ENCODE measurements at regions not wholly inside any gene's neighbourhood (a gene's known extent, or its start where the extent isn't known, plus 50 kb on each side); places are given as distances from the start of the nearest gene placed in this dataset.

GRCh38 chr5:92998456-92998855 lies 582.6 kb downstream of the NR2F1-AS1 start:
- no peak for TF ChIP-seq CTCF (IDR thresholded peaks at IDR 0.05)
- H3K4me3 ChIP-seq, result no peak overlapping the region

DNA sequence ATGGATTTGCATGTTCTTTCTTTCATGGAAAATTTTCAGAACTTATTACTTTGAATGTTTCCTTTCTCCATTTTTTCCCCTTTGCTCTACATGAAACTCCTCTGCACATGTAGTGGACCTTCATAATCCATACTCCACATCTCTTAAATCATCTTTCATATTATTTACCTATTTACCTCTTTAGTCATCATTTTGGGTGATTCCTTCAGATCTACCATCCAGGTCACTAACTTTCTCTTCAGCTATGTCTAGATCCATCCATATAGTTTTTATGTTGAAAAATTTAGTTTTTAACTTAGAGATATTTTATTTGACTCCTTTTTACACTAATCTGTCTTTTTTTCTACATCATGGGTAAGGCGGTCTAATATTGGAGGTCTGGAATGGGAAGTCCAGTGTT lies 586.6 kb downstream of the NR2F1-AS1 start:
- H3K4me3 ChIP-seq, result no peak overlapping the region
- TF ChIP-seq CTCF (IDR thresholded peaks at IDR 0.05), result no peak
- DNase-seq (ENCODE audit: low spot score), result no peak
- no peak overlapping the region for H3K27ac ChIP-seq

More at GRCh38 chr5:92998456-92998855, 582.6 kb downstream of the NR2F1-AS1 start:
- no peak overlapping the region for H3K27ac ChIP-seq
- DNase-seq (ENCODE audit: low spot score), result no peak

GRCh38 chr5:92992073-92992472 lies 588.9 kb downstream of the NR2F1-AS1 start:
- no peak for TF ChIP-seq CTCF (IDR thresholded peaks at IDR 0.05)
- Histone ChIP-seq H3K27ac (no peak overlapping the region), H3K4me3 (no peak overlapping the region)
- no peak for DNase-seq (ENCODE audit: low spot score)

DNA sequence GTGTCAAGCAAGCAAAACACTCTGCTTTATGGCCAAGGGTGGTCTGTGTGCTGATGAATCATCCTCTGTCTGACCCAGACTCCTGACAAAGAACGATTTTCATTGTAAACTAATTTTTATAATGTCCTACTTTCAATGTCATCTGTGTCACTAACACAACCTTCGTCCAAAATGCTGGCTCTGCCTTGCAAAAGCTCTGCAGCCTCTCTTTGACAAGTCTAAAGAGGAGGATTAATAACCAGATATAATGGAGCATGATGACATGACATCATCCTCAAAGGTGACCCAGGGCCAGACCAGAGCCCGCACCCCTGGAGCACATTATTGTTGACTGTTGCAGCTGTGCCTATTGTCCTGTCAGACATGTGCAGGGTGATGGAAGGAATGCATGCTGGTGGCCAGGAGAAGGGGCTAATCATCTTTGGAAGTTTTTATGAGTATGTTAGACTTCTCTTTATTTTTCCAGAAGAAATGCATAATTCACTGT lies 589.4 kb downstream of the NR2F1-AS1 start:
- no peak for TF ChIP-seq CTCF (IDR thresholded peaks at IDR 0.05)
- no peak for DNase-seq (ENCODE audit: low spot score)
- Histone ChIP-seq H3K27ac (no peak overlapping the region), H3K4me3 (no peak overlapping the region)

GRCh38 chr5:92990771-92991170 lies 590.2 kb downstream of the NR2F1-AS1 start:
- TF ChIP-seq CTCF (IDR thresholded peaks at IDR 0.05), result no peak
- H3K4me3 ChIP-seq, result no peak overlapping the region
- H3K27ac ChIP-seq, result no peak overlapping the region
- DNase-seq (ENCODE audit: low spot score), result no peak

DNA sequence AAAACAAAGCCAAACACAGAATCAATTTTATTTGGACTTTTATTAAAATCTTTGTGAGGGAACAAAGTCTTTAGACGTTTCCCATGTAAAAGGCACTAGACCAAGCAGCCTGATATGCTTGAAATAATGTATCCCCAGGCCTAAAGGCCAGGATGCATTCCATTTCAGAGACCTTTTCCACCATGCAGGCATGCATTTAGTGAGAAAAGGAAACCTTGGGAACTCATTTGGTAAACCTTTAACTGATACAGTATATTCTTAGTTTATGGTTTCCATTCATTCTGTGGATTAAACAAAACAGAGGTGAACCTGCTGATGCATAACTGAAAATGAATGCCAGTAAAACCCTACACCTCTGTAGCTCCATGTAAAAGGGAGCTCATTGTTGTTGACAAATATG lies 600.0 kb downstream of the NR2F1-AS1 start:
- no peak for TF ChIP-seq CTCF (IDR thresholded peaks at IDR 0.05)
- Histone ChIP-seq H3K4me3 (no peak overlapping the region), H3K27ac (no peak overlapping the region)
- DNase-seq (ENCODE audit: low spot score), result no peak

DNA sequence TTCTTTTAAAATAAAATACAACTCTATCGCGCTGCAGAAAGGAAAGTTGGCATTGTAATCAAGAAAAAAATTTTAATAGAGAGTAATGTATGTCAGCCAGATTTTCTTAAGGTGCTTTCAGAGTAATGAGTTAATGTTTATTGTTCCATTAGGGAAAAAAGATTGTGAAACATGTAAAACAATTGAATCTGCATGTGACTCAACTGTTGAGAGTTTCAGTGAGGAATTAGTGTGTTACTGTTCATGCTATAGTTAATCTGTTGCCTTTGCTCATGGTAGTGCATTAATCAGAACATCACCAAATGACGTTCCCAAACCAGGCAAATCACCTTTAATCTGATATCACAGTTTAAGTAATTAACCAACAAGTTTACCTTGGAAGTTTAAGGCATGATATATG lies 600.5 kb downstream of the NR2F1-AS1 start:
- no peak for DNase-seq (ENCODE audit: low spot score)
- Histone ChIP-seq H3K27ac (no peak overlapping the region), H3K4me3 (no peak overlapping the region)

More for the DNA sequence above, 600.5 kb downstream of the NR2F1-AS1 start:
- no peak for TF ChIP-seq CTCF (IDR thresholded peaks at IDR 0.05)
